D721Med (cell line): ENCODE measurements at regions not wholly inside any gene's neighbourhood (a gene's known extent, or its start where the extent isn't known, plus 50 kb on each side); places are given as distances from the start of the nearest gene placed in this dataset.

Experiments used
- DNase-seq: peaks from one replicate; pipeline ENCODE4 v3.0.0; 2011; ENCODE audit warnings: low spot score; ENCODE audit not compliant: insufficient read length
- FAIRE-seq: peaks from 2 replicates; lab custom pipeline; 2011; peaks lifted over from hg19 to GRCh38; lab: Jason Lieb, UNC
- CTCF ChIP-seq: IDR thresholded peaks from 2 replicates; pipeline ENCODE4 v1.5.1; 2012; ENCODE audit warnings: mild to moderate bottlenecking, control low read depth; ENCODE audit not compliant: insufficient read depth; ENCODE audit errors: missing control alignments

- no peak for FAIRE-seq
- no peak for TF ChIP-seq CTCF
- DNase-seq = no peak
Measured at GRCh38 chr10:4120096-4120853, 335.3 kb upstream of the KLF6 start.

- no peak for FAIRE-seq
- TF ChIP-seq CTCF = no peak
Measured at GRCh38 chr10:4119107-4119506, 334.1 kb upstream of the KLF6 start.

GRCh38 chr10:4117604-4118003, 332.6 kb upstream of the KLF6 start:
- TF ChIP-seq CTCF = no peak
- DNase-seq (no peak), FAIRE-seq (no peak)

More at GRCh38 chr10:4119107-4119506, 334.1 kb upstream of the KLF6 start:
- DNase-seq = no peak

GRCh38 chr10:4111643-4112042, 326.6 kb upstream of the KLF6 start:
- TF ChIP-seq CTCF = no peak
- FAIRE-seq = no peak
- no peak for DNase-seq

GRCh38 chr10:4109469-4109868, 324.5 kb upstream of the KLF6 start:
- no peak for TF ChIP-seq CTCF
- DNase-seq (no peak), FAIRE-seq (no peak)

GRCh38 chr10:4108693-4109092, 323.7 kb upstream of the KLF6 start:
- DNase-seq (no peak), FAIRE-seq (no peak)
- no peak for TF ChIP-seq CTCF

GRCh38 chr10:4107285-4107851, 322.4 kb upstream of the KLF6 start:
- DNase-seq (no peak), FAIRE-seq (no peak)
- no peak for TF ChIP-seq CTCF
